ENCODE measurements at regions not wholly inside any gene's neighbourhood (a gene's known extent, or its start where the extent isn't known, plus 50 kb on each side); places are given as distances from the start of the nearest gene placed in this dataset.
"Not testable (repeated sequence)": the region's sequence is repeated elsewhere in the genome, so short reads cannot be mapped to it uniquely, and the experiment has no call there.

- Histone ChIP-seq H3K36me3 (no peaks in the 10 kb centered on the region), H3K4me3 (no peak overlapping the region), H3K27me3 (no peaks in the 10 kb centered on the region), H3K9me3 (no peaks in the 10 kb centered on the region), H3K27ac (no peak overlapping the region), H3K4me1 (no peaks in the 10 kb centered on the region)
- intact Hi-C loops (cut with DNase I; ENCODE audit: low total_unique reads) = no loop called here
- no peak for DNase-seq (ENCODE audit: low spot score in 2 of 2)
- TF ChIP-seq CTCF (IDR thresholded peaks at IDR 0.05) (no peak), POLR2A (IDR thresholded peaks at IDR 0.05) (no peak), POLR2AphosphoS5 (IDR thresholded peaks at IDR 0.05) (no peak)
Measured at GRCh38 chr7:16963044-16963443, 81.3 kb upstream of the AGR3 start.

DNA sequence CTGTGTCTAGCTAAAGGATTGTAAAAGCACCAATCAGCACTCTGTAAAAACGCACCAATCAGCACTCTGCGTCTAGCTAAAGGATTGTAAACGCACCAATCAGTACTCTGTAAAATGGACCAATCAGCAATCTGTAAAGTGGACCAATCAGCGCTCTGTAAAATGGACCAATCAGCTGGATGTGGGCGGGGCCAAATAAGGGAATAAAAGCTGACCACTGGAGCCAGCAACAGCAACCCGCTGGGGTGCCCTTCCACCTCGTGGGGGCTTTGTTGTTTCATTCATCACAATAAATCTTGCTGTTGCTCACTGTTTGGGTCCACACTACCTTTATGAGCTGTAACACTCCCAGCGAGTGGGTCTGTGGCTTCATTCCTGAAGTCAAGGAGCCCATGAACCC is 83.9 kb upstream of the AGR3 start:
- H3K9me3 ChIP-seq; H3K4me1 ChIP-seq; intact Hi-C loops (cut with DNase I; ENCODE audit: low total_unique reads); H3K4me3 ChIP-seq; DNase-seq (ENCODE audit: low spot score in 2 of 2); H3K27me3 ChIP-seq; H3K27ac ChIP-seq; H3K36me3 ChIP-seq: not testable (repeated sequence)

GRCh38 chr7:16967300-16967811 is 85.6 kb upstream of the AGR3 start:
- Histone ChIP-seq H3K4me1 (no peaks in the 10 kb centered on the region), H3K27ac (peak overlapping the region; percentile 23 to 35), H3K4me3 (no peak overlapping the region), H3K9me3 (no peaks in the 10 kb centered on the region), H3K27me3 (no peaks in the 10 kb centered on the region), H3K36me3 (no peaks in the 10 kb centered on the region)
- no peak for DNase-seq (ENCODE audit: low spot score in 2 of 2)
- no peak for TF ChIP-seq POLR2AphosphoS5 (IDR thresholded peaks at IDR 0.05)
- TF ChIP-seq CTCF (IDR thresholded peaks at IDR 0.05) = no peak
- TF ChIP-seq POLR2A (IDR thresholded peaks at IDR 0.05) = no peak
- intact Hi-C loops (cut with DNase I; ENCODE audit: low total_unique reads) = no loop called here

GRCh38 chr7:16970732-16971482 is 89.1 kb upstream of the AGR3 start:
- intact Hi-C loops (cut with DNase I; ENCODE audit: low total_unique reads) = no loop called here
- Histone ChIP-seq H3K4me3 (no peak overlapping the region), H3K27me3 (no peaks in the 10 kb centered on the region), H3K36me3 (no peaks in the 10 kb centered on the region), H3K27ac (no peak overlapping the region), H3K4me1 (no peaks in the 10 kb centered on the region), H3K9me3 (no peaks in the 10 kb centered on the region)
- no peak for DNase-seq (ENCODE audit: low spot score in 2 of 2)
- TF ChIP-seq CTCF (IDR thresholded peaks at IDR 0.05) (no peak), POLR2AphosphoS5 (IDR thresholded peaks at IDR 0.05) (no peak), POLR2A (IDR thresholded peaks at IDR 0.05) (no peak)

GRCh38 chr7:16975712-16976111 is 93.9 kb upstream of the AGR3 start:
- H3K36me3 ChIP-seq = no peaks in the 10 kb centered on the region
- intact Hi-C loops (cut with DNase I; ENCODE audit: low total_unique reads) = no loop called here
- no peak for DNase-seq (ENCODE audit: low spot score in 2 of 2)
- no peak overlapping the region for H3K27ac ChIP-seq
- H3K4me3 ChIP-seq = no peak overlapping the region
- no peaks in the 10 kb centered on the region for H3K4me1 ChIP-seq
- no peaks in the 10 kb centered on the region for H3K9me3 ChIP-seq
- no peak for TF ChIP-seq POLR2AphosphoS5 (IDR thresholded peaks at IDR 0.05)
- no peaks in the 10 kb centered on the region for H3K27me3 ChIP-seq

DNA sequence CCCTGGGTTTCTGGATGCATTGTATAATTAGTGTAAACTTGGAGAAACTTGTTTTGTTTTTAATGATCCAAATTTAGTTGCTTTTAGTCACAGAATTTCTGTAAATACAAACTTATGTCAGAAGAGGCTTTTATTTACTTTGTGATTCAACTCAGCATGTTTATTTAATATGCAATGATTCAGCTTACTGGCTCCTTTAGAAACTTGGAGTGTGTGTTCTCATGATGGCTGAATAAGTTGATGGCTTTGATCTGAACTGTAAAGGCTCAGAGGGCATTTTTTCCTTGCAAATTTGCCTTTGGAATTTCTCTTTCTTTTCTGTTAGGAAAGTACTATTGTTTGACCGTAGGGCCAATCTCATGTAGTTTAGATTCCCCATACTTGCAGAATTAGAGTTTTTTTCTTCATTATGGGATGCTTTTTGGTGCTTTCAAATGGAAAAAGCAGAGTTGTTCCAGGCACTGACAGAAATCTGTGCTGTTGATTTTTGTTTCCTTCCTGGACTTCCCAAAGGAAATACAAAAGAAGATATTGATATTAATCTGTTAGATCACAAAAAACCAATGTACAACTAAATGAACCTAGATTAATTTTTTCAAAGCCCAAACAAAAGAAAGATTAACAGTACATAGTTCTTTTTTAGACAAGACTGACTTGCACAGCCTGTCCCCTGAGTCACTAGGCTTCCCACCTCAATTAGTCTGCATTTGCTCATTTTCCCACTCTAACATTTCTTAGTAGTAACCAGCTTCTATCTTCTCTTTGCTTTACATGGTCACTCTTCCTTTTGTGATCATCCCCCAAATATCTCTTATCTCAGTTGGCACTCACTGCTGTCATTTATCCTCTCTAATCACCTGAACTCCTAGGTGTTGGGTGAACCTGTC is 96.8 kb upstream of the AGR3 start:
- no peak for DNase-seq (ENCODE audit: low spot score in 2 of 2)
- H3K4me3 ChIP-seq = no peak overlapping the region
- H3K4me1 ChIP-seq = peaks cover 0 to 3% of the 10 kb centered on the region in 2 donors
- intact Hi-C loops (cut with DNase I; ENCODE audit: low total_unique reads) = no loop called here
- TF ChIP-seq CTCF (IDR thresholded peaks at IDR 0.05) = no peak
- TF ChIP-seq POLR2A (IDR thresholded peaks at IDR 0.05) = no peak
- H3K27me3 ChIP-seq = no peaks in the 10 kb centered on the region
- H3K9me3 ChIP-seq = no peaks in the 10 kb centered on the region
- no peaks in the 10 kb centered on the region for H3K36me3 ChIP-seq
- no peak overlapping the region for H3K27ac ChIP-seq

Data from breast epithelium (tissue), 4 donors.